ENCODE measurements at regions not wholly inside any gene's neighbourhood (a gene's known extent, or its start where the extent isn't known, plus 50 kb on each side); places are given as distances from the start of the nearest gene placed in this dataset.

DNA sequence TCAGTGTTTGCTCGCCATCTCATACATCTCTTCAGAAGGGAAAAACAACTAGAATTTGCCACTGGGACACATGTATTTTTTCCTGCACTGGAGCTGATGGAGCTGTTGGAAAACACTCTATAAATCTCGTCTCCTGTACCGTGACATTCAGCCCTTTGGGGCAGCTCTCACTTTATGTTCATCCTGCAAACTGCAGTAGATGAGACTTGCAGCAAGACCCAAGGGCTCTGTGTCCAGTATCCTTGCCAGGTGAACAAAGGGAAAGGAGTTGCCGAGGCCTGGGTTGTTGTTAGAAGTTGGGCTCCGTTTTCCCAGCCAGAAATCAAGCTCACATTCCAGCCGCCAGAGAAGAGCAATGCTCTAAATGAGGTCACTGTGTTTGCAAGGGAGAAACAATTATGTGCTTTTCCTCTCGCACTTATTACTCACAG, 285.1 kb downstream of the SLC4A3 start:
- TF ChIP-seq EZH2 (IDR thresholded peaks at IDR 0.05; ENCODE audit: low read length, unreplicated experiment) (no peak), EZH2phosphoT487 (IDR thresholded peaks at IDR 0.05; ENCODE audit: borderline replicate concordance, low read length) (no peak)
- TF ChIP-seq, protein P1, sequence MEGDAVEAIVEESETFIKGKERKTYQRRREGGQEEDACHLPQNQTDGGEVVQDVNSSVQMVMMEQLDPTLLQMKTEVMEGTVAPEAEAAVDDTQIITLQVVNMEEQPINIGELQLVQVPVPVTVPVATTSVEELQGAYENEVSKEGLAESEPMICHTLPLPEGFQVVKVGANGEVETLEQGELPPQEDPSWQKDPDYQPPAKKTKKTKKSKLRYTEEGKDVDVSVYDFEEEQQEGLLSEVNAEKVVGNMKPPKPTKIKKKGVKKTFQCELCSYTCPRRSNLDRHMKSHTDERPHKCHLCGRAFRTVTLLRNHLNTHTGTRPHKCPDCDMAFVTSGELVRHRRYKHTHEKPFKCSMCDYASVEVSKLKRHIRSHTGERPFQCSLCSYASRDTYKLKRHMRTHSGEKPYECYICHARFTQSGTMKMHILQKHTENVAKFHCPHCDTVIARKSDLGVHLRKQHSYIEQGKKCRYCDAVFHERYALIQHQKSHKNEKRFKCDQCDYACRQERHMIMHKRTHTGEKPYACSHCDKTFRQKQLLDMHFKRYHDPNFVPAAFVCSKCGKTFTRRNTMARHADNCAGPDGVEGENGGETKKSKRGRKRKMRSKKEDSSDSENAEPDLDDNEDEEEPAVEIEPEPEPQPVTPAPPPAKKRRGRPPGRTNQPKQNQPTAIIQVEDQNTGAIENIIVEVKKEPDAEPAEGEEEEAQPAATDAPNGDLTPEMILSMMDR (conservative IDR thresholded peaks at IDR 0.05; ENCODE audit: low read depth, low read length), result no peak
